NCI-H2227 (cell line): ENCODE measurements at regions not wholly inside any gene's neighbourhood (a gene's known extent, or its start where the extent isn't known, plus 50 kb on each side); places are given as distances from the start of the nearest gene placed in this dataset.

Experiments used
- DNase-seq: peaks from one replicate; lab custom pipeline; 2025; ENCODE audit not compliant: unreplicated experiment; lab: John Stamatoyannopoulos, UW

- DNase-seq: no peak
Measured at GRCh38 chr16:85419503-85420408, 193.4 kb upstream of the GSE1 start.

- DNase-seq: no peak
Measured at GRCh38 chr16:85420501-85421337, 192.4 kb upstream of the GSE1 start.

- DNase-seq: no peak
Measured at GRCh38 chr16:85421338-85422195, 191.6 kb upstream of the GSE1 start.

- DNase-seq: peak; percentile 29
Measured at GRCh38 chr16:85422196-85422631, 190.9 kb upstream of the GSE1 start.

- DNase-seq: no peak
Measured at GRCh38 chr16:85422632-85423550, 190.2 kb upstream of the GSE1 start.

GRCh38 chr16:85423631-85424030, 189.5 kb upstream of the GSE1 start:
- no peak for DNase-seq

- peak; percentile 45 for DNase-seq
Measured at GRCh38 chr16:85424260-85425073, 188.7 kb upstream of the GSE1 start.

GRCh38 chr16:85425074-85425662, 188.0 kb upstream of the GSE1 start:
- no peak for DNase-seq

GRCh38 chr16:85426806-85427205, 186.3 kb upstream of the GSE1 start:
- DNase-seq: no peak

GRCh38 chr16:85428168-85428898, 184.8 kb upstream of the GSE1 start:
- DNase-seq: no peak

GRCh38 chr16:85428899-85429775, 184.0 kb upstream of the GSE1 start:
- no peak for DNase-seq

GRCh38 chr16:85429776-85430522, 183.2 kb upstream of the GSE1 start:
- no peak for DNase-seq

- no peak for DNase-seq
Measured at GRCh38 chr16:85430523-85431421, 182.3 kb upstream of the GSE1 start.

GRCh38 chr16:85431431-85432124, 181.5 kb upstream of the GSE1 start:
- no peak for DNase-seq

- no peak for DNase-seq
Measured at GRCh38 chr16:85432606-85433005, 180.5 kb upstream of the GSE1 start.
